Keratinocyte (primary cell): ENCODE measurements at regions not wholly inside any gene's neighbourhood (a gene's known extent, or its start where the extent isn't known, plus 50 kb on each side); places are given as distances from the start of the nearest gene placed in this dataset.

Source experiments
- DNase-seq: peaks from one replicate; pipeline ENCODE4 v3.0.0-alpha.2; 2011; ENCODE audit warnings: low read depth, missing footprints, low spot score
- FAIRE-seq: peaks from 2 replicates; lab custom pipeline; 2011; peaks lifted over from hg19 to GRCh38; lab: Jason Lieb, UNC
- H2AFZ ChIP-seq: 2 replicates; pipeline ENCODE4 v1.6.0; 2012; ENCODE audit warnings: low read length, control low read depth, inconsistent platforms; ENCODE audit not compliant: control insufficient read depth
- H3K27ac ChIP-seq: 2 replicates; pipeline ENCODE4 v1.5.1; 2011; ENCODE audit warnings: low read length; ENCODE audit not compliant: control insufficient read depth, insufficient read depth
- H3K27me3 ChIP-seq: 3 replicates; pipeline ENCODE4 v1.6.0; 2011; ENCODE audit warnings: low read length; ENCODE audit not compliant: control insufficient read depth, insufficient read depth; ENCODE audit errors: extremely low read depth
- H3K36me3 ChIP-seq, 2 experiments: 2 replicates in 1 of 2; 3 replicates in 1 of 2; pipeline ENCODE4 v1.5.1; 2011; ENCODE audit warnings: low read length in 2 of 2, mild to moderate bottlenecking in 1 of 2; ENCODE audit not compliant: control insufficient read depth in 2 of 2, insufficient read depth in 2 of 2; ENCODE audit errors: extremely low read depth in 1 of 2
- H3K4me1 ChIP-seq: 3 replicates; pipeline ENCODE4 v1.5.1; 2011; ENCODE audit warnings: low read length; ENCODE audit not compliant: control insufficient read depth, insufficient read depth; ENCODE audit errors: extremely low read depth
- H3K4me2 ChIP-seq: 3 replicates; pipeline ENCODE4 v1.6.0; 2011; ENCODE audit warnings: low read depth, low read length; ENCODE audit not compliant: control insufficient read depth, insufficient read depth; ENCODE audit errors: extremely low read depth
- H3K4me3 ChIP-seq, 3 experiments: fragments of 200-600 bp in 1 of 3; sonication (generic) in 1 of 3; 2 replicates in 2 of 3; 3 replicates in 1 of 3; pipeline ENCODE4 v1.5.1; 2011 to 2016; ENCODE audit warnings: low read length in 3 of 3, mild to moderate bottlenecking in 3 of 3, control low read depth in 2 of 3, inconsistent platforms in 1 of 3, low read depth in 1 of 3, mixed read lengths in 1 of 3, mixed run types in 1 of 3, moderate library complexity in 1 of 3; ENCODE audit not compliant: control insufficient read depth in 2 of 3, insufficient read depth in 2 of 3; ENCODE audit errors: extremely low read depth in 1 of 3
- H3K79me2 ChIP-seq: 2 replicates; pipeline ENCODE4 v1.6.0; 2012; ENCODE audit warnings: low read length; ENCODE audit not compliant: control insufficient read depth, insufficient read depth
- H3K9ac ChIP-seq: 3 replicates; pipeline ENCODE4 v1.6.0; 2011; ENCODE audit warnings: low read length; ENCODE audit not compliant: control insufficient read depth, insufficient read depth; ENCODE audit errors: extremely low read depth
- H3K9me1 ChIP-seq: 3 replicates; pipeline ENCODE4 v1.6.0; 2011; ENCODE audit warnings: low read length; ENCODE audit not compliant: control insufficient read depth, insufficient read depth; ENCODE audit errors: extremely low read depth
- H3K9me3 ChIP-seq: 2 replicates; pipeline ENCODE4 v1.5.1; 2012; ENCODE audit warnings: low read depth, low read length; ENCODE audit not compliant: control insufficient read depth
- H4K20me1 ChIP-seq: 3 replicates; pipeline ENCODE4 v1.6.0; 2011; ENCODE audit warnings: low read length; ENCODE audit not compliant: control insufficient read depth, insufficient read depth; ENCODE audit errors: extremely low read depth
- EZH2 ChIP-seq: IDR thresholded peaks from one replicate; pipeline ENCODE4 v1.6.1; 2012; ENCODE audit warnings: inconsistent platforms, mild to moderate bottlenecking, low read length, moderate library complexity
- dilution Hi-C: fragments of 300-500 bp; cut with MboI; formaldehyde crosslinking; loops from one replicate; pipeline ENCODE4 v1.7.0; 2020; ENCODE audit warnings: low sequenced_read_pairs; ENCODE audit not compliant: extremely low pct_ligation_motif_present
- TF ChIP-seq, protein P1 (sequence below), 3 experiments: IDR thresholded peaks in 1 of 3; conservative IDR thresholded peaks in 1 of 3; optimal IDR thresholded peaks in 1 of 3; 2 replicates in 2 of 3; 3 replicates in 1 of 3; pipeline versions ENCODE3 to v1.5.1; 2011; ENCODE audit warnings: low read length in 3 of 3, mild to moderate bottlenecking in 3 of 3, moderate library complexity in 2 of 3, control low read depth in 1 of 3, inconsistent platforms in 1 of 3; ENCODE audit not compliant: insufficient read depth in 2 of 3; ENCODE audit errors: extremely low read depth in 1 of 3

DNA sequence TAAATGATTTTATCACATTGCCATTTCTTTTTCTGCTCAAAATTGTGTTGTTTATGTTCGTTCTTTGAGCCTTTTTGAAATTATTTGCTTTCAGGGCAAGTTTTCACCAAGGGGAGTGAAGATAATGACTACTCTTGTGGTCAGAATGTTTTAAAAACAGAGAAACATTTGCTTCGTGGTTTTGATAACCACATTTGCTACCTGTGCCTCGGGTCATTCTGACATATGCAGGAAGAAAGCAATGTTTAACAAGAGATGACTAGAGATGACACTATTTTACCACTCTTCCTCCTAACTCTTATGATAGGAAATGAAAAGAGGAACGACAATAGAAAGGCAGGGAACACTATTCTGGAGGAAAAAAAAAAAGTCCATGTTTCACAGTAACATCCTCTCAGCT, 1496.5 kb upstream of the GOT2 start:
- no peak for FAIRE-seq
- Histone ChIP-seq H4K20me1 (no peaks in the 10 kb centered on the region), H3K9ac (no peak overlapping the region), H3K9me1 (no peaks in the 10 kb centered on the region), H3K36me3 (no peaks in the 10 kb centered on the region), H3K4me1 (no peaks in the 10 kb centered on the region), H3K4me2 (no peak overlapping the region), H3K79me2 (no peaks in the 10 kb centered on the region), H3K4me3 (no peak overlapping the region), H3K27ac (no peak overlapping the region), H2AFZ (no peak overlapping the region), H3K27me3 (no peaks in the 10 kb centered on the region), H3K9me3 (peaks cover 3% of the 10 kb centered on the region)
- TF ChIP-seq EZH2 = no peak
- TF ChIP-seq, protein P1, sequence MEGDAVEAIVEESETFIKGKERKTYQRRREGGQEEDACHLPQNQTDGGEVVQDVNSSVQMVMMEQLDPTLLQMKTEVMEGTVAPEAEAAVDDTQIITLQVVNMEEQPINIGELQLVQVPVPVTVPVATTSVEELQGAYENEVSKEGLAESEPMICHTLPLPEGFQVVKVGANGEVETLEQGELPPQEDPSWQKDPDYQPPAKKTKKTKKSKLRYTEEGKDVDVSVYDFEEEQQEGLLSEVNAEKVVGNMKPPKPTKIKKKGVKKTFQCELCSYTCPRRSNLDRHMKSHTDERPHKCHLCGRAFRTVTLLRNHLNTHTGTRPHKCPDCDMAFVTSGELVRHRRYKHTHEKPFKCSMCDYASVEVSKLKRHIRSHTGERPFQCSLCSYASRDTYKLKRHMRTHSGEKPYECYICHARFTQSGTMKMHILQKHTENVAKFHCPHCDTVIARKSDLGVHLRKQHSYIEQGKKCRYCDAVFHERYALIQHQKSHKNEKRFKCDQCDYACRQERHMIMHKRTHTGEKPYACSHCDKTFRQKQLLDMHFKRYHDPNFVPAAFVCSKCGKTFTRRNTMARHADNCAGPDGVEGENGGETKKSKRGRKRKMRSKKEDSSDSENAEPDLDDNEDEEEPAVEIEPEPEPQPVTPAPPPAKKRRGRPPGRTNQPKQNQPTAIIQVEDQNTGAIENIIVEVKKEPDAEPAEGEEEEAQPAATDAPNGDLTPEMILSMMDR (optimal IDR thresholded peaks at IDR 0.05 in 1 of 3, IDR thresholded peaks at IDR 0.05 in 1 of 3, conservative IDR thresholded peaks at IDR 0.05 in 1 of 3; ENCODE audit: extremely low read depth in 1 of 3, insufficient read depth in 2 of 3, low read length in 3 of 3) = no peak
- dilution Hi-C loops = no loop called here
- DNase-seq = no peak

DNA sequence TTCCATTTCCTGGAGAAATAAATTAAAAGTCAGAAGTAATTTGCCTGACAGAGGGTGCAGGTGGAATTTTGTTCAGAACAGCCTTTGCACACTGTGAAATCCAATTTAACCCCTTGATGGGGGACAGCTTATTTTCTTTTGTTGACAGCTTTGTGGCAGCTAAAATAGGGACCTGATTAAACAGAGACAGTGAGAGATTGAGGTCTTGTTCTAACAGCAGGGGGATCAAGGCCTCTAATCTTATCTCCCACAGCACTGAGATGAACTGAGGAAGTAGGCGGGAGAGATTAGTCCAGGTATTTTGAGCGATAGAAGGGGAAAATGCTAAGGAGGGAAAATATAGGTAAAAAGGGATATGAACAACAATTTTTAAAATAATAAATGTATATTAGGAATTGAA, 1491.4 kb upstream of the GOT2 start:
- Histone ChIP-seq H3K27me3 (no peaks in the 10 kb centered on the region), H3K4me1 (no peaks in the 10 kb centered on the region), H3K36me3 (no peaks in the 10 kb centered on the region), H3K9me3 (no peaks in the 10 kb centered on the region), H3K4me3 (no peak overlapping the region), H3K9me1 (no peaks in the 10 kb centered on the region), H3K27ac (no peak overlapping the region), H2AFZ (no peak overlapping the region), H3K9ac (no peak overlapping the region), H3K4me2 (no peak overlapping the region), H3K79me2 (no peaks in the 10 kb centered on the region), H4K20me1 (no peaks in the 10 kb centered on the region)
- TF ChIP-seq, protein P1 (optimal IDR thresholded peaks at IDR 0.05 in 1 of 3, IDR thresholded peaks at IDR 0.05 in 1 of 3, conservative IDR thresholded peaks at IDR 0.05 in 1 of 3; ENCODE audit: extremely low read depth in 1 of 3, insufficient read depth in 2 of 3, low read length in 3 of 3) = no peak
- no peak for TF ChIP-seq EZH2
- FAIRE-seq = no peak
- dilution Hi-C loops = no loop called here
- no peak for DNase-seq
